Fibroblast of lung (primary cell): ENCODE measurements at regions not wholly inside any gene's neighbourhood (a gene's known extent, or its start where the extent isn't known, plus 50 kb on each side); places are given as distances from the start of the nearest gene placed in this dataset.

Source experiments
- EZH2 ChIP-seq: IDR thresholded peaks from 2 replicates; pipeline ENCODE4 v1.5.1; 2012; ENCODE audit warnings: low read length, control low read depth, mild to moderate bottlenecking; ENCODE audit errors: missing control alignments
- TF ChIP-seq, protein P1 (sequence below), 2 donors: IDR thresholded peaks in 1 of 2; conservative IDR thresholded peaks in 1 of 2; 1 replicate in 1 of 2; 2 replicates in 1 of 2; pipeline ENCODE4 v1.5.1; 2011 to 2012; ENCODE audit warnings: low read length in 2 of 2, control low read depth in 1 of 2, inconsistent platforms in 1 of 2, low read depth in 1 of 2, mild to moderate bottlenecking in 1 of 2

DNA sequence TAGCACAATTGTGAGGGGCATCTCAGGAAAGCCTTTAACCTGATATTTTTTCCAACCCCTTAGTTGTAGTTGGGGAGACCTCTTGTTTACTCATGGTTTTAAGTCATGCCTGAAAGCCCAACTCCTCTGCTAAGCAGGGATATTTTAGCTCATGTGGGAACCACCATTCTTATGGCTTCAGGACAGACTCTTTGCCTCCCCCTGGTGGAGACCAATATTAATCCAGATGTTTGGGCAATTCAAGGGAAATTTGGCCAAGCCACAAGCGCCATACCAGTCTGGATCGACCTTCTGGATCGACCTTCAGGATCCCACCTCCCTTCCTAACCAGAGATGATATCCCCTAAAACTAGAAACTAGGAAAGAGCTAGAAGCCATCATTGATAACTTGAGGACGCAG, 211.2 kb downstream of the C6orf118 start:
- TF ChIP-seq, protein P1, sequence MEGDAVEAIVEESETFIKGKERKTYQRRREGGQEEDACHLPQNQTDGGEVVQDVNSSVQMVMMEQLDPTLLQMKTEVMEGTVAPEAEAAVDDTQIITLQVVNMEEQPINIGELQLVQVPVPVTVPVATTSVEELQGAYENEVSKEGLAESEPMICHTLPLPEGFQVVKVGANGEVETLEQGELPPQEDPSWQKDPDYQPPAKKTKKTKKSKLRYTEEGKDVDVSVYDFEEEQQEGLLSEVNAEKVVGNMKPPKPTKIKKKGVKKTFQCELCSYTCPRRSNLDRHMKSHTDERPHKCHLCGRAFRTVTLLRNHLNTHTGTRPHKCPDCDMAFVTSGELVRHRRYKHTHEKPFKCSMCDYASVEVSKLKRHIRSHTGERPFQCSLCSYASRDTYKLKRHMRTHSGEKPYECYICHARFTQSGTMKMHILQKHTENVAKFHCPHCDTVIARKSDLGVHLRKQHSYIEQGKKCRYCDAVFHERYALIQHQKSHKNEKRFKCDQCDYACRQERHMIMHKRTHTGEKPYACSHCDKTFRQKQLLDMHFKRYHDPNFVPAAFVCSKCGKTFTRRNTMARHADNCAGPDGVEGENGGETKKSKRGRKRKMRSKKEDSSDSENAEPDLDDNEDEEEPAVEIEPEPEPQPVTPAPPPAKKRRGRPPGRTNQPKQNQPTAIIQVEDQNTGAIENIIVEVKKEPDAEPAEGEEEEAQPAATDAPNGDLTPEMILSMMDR (conservative IDR thresholded peaks at IDR 0.05 in 1 of 2, IDR thresholded peaks at IDR 0.05 in 1 of 2; ENCODE audit: low read depth in 1 of 2, low read length in 2 of 2): no peak
- no peak for TF ChIP-seq EZH2
